Heart left ventricle (tissue), 16 donors: ENCODE measurements at regions not wholly inside any gene's neighbourhood (a gene's known extent, or its start where the extent isn't known, plus 50 kb on each side); places are given as distances from the start of the nearest gene placed in this dataset.

Experiments
- ATAC-seq, 4 donors: fragments of 200-7000 bp; cut with Tn5 transposase; one replicate each; pipeline ENCODE4 v1.9.1; 2020 to 2022; ENCODE audit warnings: moderate library complexity in 4 of 4, mild to moderate bottlenecking in 3 of 4, moderate number of reproducible peaks in 1 of 4
- DNase-seq, 5 donors: peaks; one replicate each; pipeline ENCODE4 v3.0.0-alpha.2; 2020
- H3K27ac ChIP-seq, 12 donors: fragments of 200-600 bp; sonication (generic) in 4 of 12; one replicate each; pipeline versions ENCODE4 v1.5.0 to v1.8.0; 2016 to 2022; ENCODE audit warnings: mild to moderate bottlenecking in 2 of 12
- H3K27me3 ChIP-seq, 9 donors: fragments of 200-600 bp; sonication (generic) in 2 of 9; one replicate each; pipeline versions ENCODE4 v1.5.1 to v1.8.0; 2016 to 2022; ENCODE audit warnings: mild to moderate bottlenecking in 3 of 9
- H3K36me3 ChIP-seq, 9 donors: fragments of 200-600 bp; sonication (generic) in 2 of 9; one replicate each; pipeline versions ENCODE4 v1.5.0 to v1.8.0; 2018 to 2022; ENCODE audit warnings: mild to moderate bottlenecking in 2 of 9
- H3K4me1 ChIP-seq, 12 donors: fragments of 200-600 bp; sonication (generic) in 4 of 12; one replicate each; pipeline versions ENCODE4 v1.5.0 to v1.8.0; 2016 to 2022; ENCODE audit warnings: mild to moderate bottlenecking in 3 of 12
- H3K4me3 ChIP-seq, 12 donors: fragments of 200-600 bp; sonication (generic) in 4 of 12; one replicate each; pipeline versions ENCODE4 v1.5.0 to v1.8.0; 2017 to 2022; ENCODE audit warnings: mild to moderate bottlenecking in 9 of 12, moderate library complexity in 4 of 12
- H3K9me3 ChIP-seq, 12 donors: fragments of 200-600 bp; sonication (generic) in 4 of 12; one replicate each; pipeline versions ENCODE4 v1.5.0 to v1.8.0; 2016 to 2022; ENCODE audit warnings: mild to moderate bottlenecking in 1 of 12
- CTCF ChIP-seq, 12 donors: fragments of 200-600 bp; sonication (generic) in 4 of 12; IDR thresholded peaks; one replicate each; pipeline versions ENCODE4 v1.5.0 to v1.8.0; 2018 to 2022; ENCODE audit warnings: antibody characterized with exemption in 12 of 12, mild to moderate bottlenecking in 5 of 12
- POLR2A ChIP-seq, 2 donors: fragments of 450-650 bp; IDR thresholded peaks; one replicate each; pipeline ENCODE4 v1.6.1; 2017; ENCODE audit warnings: antibody characterized with exemption in 2 of 2, mild to moderate bottlenecking in 2 of 2, moderate library complexity in 2 of 2
- WGBS, 4 donors: extraction: QIAGEN DNeasy Blood & Tissue Kit in 2 of 4; methylation state at CpG; one replicate each; pipeline versions ENCODE4 v1.1.5 to v1.1.7; 2013 to 2018; 5-methylcytosine and 5-hydroxymethylcytosine counted together
- intact Hi-C, 10 donors: fragments of 100-400 bp; cut with DNase I; formaldehyde crosslinking; loops; one replicate each; pipeline versions ENCODE4 v1.11.1 to v1.14.2; 2022
- donor health status: ischemic (EF 13 %, LVEDD 7.1; RV severe dilation, severe dysfunction).
- donor health status: healthy with polysubstance abuse.
- donor health status: DM: no; HTN: yes; CAD: no.
- donor health status: DM: no; HTN: no; CAD: no.
- donor health status: ischemic (EF 25% LVEDD 6.9; RV normal size, moderate dysfunction).
- donor health status: ischemic (EF 25% LVEDD 5.7; RV mildly dilated, moderate dysfunction).
- donor health status: healthy.
- donor health status: DM: yes; HTN: yes; CAD: no.
- donor health status: ischemic (EF 35%, LVEDD 5.7; RV mildly dilated, moderate dysfunction).
- donor health status: nonischemic (EF 11% LVEDD 7.7; RV severe dilation, severe dysfunction).
- donor health status: DM: yes; HTN: yes; CAD: no.
- donor health status: PGD.
- donor health status: ischemic (EF 29% LVEDD 5.4; RV normal size, mild dysfunction).
- donor health status: nonischemic (EF 23%, LVEDD 6.1; RV moderate dilation, normal function).

GRCh38 chr15:47917881-47918280 is 200.6 kb downstream of the SEMA6D start:
- H3K9me3 ChIP-seq = no peaks in the 10 kb centered on the region
- H3K4me3 ChIP-seq = no peak overlapping the region
- no peaks in the 10 kb centered on the region for H3K4me1 ChIP-seq
- no peaks in the 10 kb centered on the region for H3K27me3 ChIP-seq
- no peak for ATAC-seq
- 80 to 93% (median 85%) methylated on average over 1 of the region's 1 CpG for WGBS, 4 donors
- no peaks in the 10 kb centered on the region for H3K36me3 ChIP-seq
- no peak overlapping the region for H3K27ac ChIP-seq
- intact Hi-C loops = no loop called here
- no peak for TF ChIP-seq CTCF (IDR thresholded peaks at IDR 0.05)
- no peak for TF ChIP-seq POLR2A (IDR thresholded peaks at IDR 0.05)
- DNase-seq = no peak

- no peak for DNase-seq
- H3K9me3 ChIP-seq = no peaks in the 10 kb centered on the region
- ATAC-seq = no peak
- no peak overlapping the region for H3K27ac ChIP-seq
- WGBS, 4 donors = 88 to 93% (median 89%) methylated on average over 3 of the region's 3 CpGs
- H3K4me3 ChIP-seq = no peak overlapping the region
- intact Hi-C loops = no loop called here
- no peaks in the 10 kb centered on the region for H3K36me3 ChIP-seq
- TF ChIP-seq CTCF (IDR thresholded peaks at IDR 0.05) (no peak), POLR2A (IDR thresholded peaks at IDR 0.05) (no peak)
- no peaks in the 10 kb centered on the region for H3K27me3 ChIP-seq
- H3K4me1 ChIP-seq = no peaks in the 10 kb centered on the region
Observed at GRCh38 chr15:47918877-47919276, 201.6 kb downstream of the SEMA6D start.

GRCh38 chr15:47924381-47924780 is 196.4 kb upstream of the SLC24A5 start:
- WGBS, 4 donors = 47 to 74% (median 61%) methylated on average over 4 of the region's 4 CpGs
- H3K27ac ChIP-seq = no peak overlapping the region
- intact Hi-C loops = no loop called here
- no peaks in the 10 kb centered on the region for H3K9me3 ChIP-seq
- no peaks in the 10 kb centered on the region for H3K36me3 ChIP-seq
- no peak for DNase-seq
- no peak for ATAC-seq
- TF ChIP-seq POLR2A (IDR thresholded peaks at IDR 0.05) = no peak
- TF ChIP-seq CTCF (IDR thresholded peaks at IDR 0.05) = no peak
- no peak overlapping the region for H3K4me3 ChIP-seq
- no peaks in the 10 kb centered on the region for H3K27me3 ChIP-seq
- H3K4me1 ChIP-seq = no peaks in the 10 kb centered on the region

GRCh38 chr15:47929138-47929803 is 191.5 kb upstream of the SLC24A5 start:
- H3K36me3 ChIP-seq = no peaks in the 10 kb centered on the region
- H3K9me3 ChIP-seq = no peaks in the 10 kb centered on the region
- DNase-seq (no peak), ATAC-seq (no peak)
- 82 to 85% (median 84%) methylated on average over 6 of the region's 6 CpGs for WGBS, 4 donors
- intact Hi-C loops = no loop called here
- H3K27me3 ChIP-seq = no peaks in the 10 kb centered on the region
- TF ChIP-seq POLR2A (IDR thresholded peaks at IDR 0.05) = no peak
- no peak for TF ChIP-seq CTCF (IDR thresholded peaks at IDR 0.05)
- no peaks in the 10 kb centered on the region for H3K4me1 ChIP-seq
- no peak overlapping the region for H3K27ac ChIP-seq
- no peak overlapping the region for H3K4me3 ChIP-seq
